RPMI8226 (cell line): ENCODE measurements at regions not wholly inside any gene's neighbourhood (a gene's known extent, or its start where the extent isn't known, plus 50 kb on each side); places are given as distances from the start of the nearest gene placed in this dataset.
"Not testable (repeated sequence)": the region's sequence is repeated elsewhere in the genome, so short reads cannot be mapped to it uniquely, and the experiment has no call there.

ENCODE experiments used
- DNase-seq: peaks from one replicate; pipeline ENCODE4 v3.0.0-alpha.2; 2015

- DNase-seq: no peak
These were observed 1661.6 kb upstream of the PCDH7 start for GRCh38 chr4:29058531-29058930.

- DNase-seq: no peak
These were observed 1653.3 kb upstream of the PCDH7 start for GRCh38 chr4:29066861-29067260.

- DNase-seq: no peak
These were observed 1646.6 kb upstream of the PCDH7 start for GRCh38 chr4:29073571-29073970.

DNA sequence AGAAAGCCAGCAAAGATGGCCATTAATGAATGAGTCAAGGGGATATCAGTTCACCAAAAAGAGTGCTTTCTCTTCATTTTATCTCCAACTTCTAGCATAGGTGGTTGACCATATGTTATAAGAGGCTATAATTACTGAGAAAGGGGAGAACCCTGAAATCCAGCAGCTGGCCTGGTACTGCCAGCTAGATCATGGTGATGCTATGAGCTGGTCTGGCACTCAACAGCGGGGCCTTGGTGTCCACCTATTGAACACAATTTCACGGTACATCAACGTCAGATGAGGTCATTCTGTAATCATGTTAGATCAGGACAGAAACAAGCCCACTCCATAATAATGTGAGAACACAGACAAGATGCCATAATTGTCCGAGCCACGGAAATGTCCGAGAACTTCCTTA lies 1644.8 kb upstream of the PCDH7 start:
- no peak for DNase-seq

DNA sequence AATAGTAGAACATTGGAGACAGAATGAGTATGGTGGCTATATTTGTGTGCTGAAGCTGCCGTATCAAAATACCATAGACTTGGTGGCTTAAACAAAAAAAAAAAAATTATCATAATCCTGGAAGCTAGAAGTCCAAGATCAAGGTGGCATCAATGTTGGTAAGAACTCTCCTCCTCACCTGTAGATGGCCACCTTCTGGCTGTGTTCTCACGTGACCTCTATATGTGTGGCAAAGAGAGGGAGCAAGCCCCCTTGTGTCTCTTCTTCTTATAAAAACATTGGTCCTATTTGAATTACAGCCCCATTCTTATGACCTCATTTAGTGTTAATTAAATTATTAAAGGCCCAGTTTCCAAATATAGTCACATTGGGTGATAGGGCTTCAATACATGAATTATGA lies 1640.9 kb upstream of the PCDH7 start:
- DNase-seq: no peak

DNA sequence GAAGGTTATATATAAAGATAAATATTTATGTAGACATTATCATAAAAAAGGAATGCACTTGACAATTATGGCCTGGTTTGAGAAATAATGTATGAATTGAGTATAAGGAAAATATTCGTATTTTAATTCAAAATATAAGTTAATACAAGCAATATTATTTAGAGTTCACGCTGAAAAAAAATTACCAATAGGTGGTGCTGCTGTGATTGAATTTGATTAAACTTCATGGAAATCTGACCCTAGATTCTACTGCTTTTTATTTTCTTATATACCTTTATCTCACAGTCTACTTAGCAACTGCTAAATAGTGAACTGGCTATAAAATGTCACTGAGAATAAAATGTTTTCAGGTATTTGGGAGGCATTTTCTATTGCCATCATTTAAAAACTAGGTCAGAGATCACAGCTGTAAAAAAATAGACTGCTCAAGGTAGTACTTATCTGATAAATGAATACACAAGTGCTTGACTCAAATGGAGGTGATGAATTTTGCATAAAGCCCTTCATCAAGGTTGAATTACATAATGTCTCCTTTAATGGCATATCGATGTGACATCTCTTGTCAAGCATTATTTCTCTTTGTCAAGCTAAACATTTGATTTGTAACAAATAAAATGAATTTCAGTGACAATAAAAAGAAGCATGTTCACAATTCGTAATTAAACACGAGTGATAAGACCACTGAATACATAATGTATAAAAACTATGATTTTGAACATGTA lies 1638.8 kb upstream of the PCDH7 start:
- no peak for DNase-seq

DNA sequence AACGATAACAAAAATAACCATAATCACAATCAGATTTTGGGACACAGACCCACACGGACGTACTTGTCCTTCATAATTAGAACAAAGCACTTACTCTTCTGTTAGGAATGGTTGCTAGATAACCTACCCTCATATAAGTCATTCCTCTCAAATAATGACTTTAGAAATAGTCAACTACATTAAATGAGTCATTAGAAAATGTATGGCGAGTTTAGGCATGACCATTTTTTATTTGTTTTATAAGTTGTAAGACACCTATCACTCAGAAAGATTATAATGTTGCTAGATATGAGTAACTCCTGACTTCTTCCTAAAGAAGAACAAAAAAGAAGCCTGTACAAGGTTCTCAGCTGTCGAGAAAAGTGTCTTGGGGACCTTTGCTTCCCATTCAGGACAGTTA lies 1637.5 kb upstream of the PCDH7 start:
- no peak for DNase-seq

DNA sequence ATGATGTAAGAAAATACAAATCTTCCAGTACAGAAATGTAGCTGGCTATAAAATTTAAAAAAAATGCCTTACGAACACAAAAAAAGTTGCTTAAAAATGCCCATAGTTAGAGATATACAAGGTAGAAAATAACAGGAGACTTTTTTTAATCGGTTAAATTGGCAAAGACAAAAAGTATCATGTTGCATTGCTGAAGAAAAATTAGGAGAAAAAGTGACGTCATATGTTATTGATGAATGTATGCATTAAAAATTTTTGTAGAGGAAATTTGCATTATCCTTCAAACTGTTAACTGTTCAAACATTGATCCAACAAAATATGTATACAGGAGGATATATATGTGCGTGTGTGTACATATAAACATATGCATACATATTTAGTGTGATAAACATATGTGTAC lies 1634.4 kb upstream of the PCDH7 start:
- DNase-seq: no peak

DNA sequence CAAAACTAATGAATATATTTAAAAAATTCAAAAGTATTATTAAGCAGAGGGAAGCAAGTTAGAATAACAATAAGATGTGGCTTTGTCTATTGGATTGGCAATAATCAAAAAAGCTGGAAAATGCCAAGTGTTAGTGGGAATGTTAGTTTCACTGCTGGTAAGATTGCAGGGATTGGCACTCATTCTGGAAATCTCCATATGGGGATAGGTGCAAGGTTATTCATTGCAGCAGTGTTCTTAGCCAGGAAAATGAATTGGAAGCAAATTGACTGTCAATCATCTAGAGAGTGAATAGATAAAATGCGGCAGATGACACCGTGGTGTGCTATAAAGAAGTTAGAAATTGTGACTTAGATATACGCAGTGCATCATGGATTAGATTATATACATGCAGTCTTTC lies 1615.5 kb upstream of the PCDH7 start:
- no peak for DNase-seq

DNA sequence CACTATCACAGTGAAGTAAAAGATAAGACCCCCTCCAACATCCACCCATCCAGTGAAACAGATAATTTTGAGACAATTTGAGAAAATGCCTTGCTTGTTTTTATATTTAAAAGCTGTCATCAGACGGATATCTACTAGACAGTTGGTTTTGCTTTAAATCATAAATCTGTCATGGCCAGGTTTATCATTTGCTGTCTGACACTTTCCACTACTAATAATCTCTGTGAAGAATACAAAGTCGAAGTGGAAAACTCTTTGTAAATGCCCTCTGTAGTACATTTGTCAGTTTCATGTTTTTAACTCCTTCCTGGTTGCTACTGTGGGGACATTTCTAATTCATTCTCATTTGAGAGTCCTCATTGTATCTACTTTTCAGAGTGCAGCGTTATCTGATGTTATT lies 1606.2 kb upstream of the PCDH7 start:
- DNase-seq: no peak

- DNase-seq: not testable (repeated sequence)
These were observed 1602.9 kb upstream of the PCDH7 start for GRCh38 chr4:29117231-29117722.

GRCh38 chr4:29121586-29121985 lies 1598.6 kb upstream of the PCDH7 start:
- DNase-seq: no peak

DNA sequence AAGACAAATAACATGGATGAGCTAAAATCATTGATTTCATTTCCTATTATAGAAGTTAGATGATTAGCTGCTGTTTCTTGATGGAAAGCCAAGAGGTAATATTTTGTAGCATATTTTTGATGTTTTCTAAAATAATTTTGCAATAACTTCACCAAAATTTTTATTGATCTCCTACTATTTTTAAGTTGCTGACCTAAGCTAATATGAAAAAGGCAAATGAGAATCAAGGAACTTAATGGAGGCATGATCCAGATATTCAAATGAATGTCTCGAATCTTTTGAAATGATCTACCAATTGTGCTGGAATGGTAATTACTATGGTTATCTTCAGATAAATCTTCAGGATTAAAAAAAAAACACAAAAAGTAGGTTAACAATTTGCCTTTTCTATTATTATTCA lies 1591.4 kb upstream of the PCDH7 start:
- no peak for DNase-seq

DNA sequence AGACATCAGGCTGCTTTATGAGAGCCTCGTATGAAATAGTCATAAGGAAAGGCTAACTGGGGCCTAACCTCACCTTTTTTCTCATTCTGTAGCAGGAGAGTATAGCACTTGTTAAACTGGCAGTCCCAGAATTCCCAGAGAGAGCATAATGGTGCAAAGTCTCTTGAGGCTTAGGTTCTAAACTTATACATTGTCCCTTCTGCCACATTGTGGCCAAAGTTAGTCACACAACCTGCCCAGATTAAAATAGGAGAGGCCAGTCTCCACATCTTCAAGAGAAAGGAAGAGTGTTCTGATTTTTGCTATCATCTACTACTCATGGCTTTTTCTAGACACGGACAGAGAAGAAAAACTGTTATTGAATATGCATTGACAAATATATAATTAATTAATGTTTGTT lies 1588.9 kb upstream of the PCDH7 start:
- no peak for DNase-seq

DNA sequence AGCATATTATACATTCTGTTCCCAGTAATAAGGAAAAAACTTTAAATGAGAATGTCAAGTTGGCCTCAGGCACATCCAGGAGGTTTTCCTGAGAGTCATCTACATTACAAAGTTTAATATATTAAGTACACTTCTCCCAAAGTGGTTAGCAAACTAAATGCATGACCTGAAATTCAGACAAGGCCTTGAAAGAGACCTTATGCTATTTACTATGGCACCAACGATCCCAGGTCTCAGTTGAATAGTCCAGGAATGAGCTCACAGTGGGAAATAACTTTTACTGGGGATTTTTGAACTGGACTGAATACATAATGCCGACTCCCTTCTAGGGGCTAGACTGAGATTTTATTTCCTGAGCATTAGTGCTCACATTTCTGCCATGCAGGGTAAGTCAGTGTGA lies 1577.5 kb upstream of the PCDH7 start:
- DNase-seq: no peak

- DNase-seq: no peak
These were observed 1568.6 kb upstream of the PCDH7 start for GRCh38 chr4:29151584-29151983.

DNA sequence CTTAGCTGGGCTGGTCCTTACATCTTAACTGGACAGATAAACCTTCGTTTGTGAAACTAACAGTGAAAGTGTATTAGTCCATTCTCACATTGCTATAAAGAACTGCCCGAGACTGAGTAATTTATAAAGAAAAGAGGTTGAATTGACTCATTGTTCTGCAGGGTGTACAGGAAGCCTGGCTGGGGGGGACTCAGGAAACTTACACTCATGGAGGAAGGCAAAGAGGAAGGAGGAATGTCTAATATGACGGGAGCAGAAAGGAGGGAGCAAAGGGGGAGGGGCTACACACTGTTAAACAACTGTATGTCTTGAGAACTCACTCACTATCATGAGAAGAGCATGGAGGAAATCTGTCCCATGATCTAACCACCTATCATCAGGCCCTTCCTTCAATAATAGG lies 1566.5 kb upstream of the PCDH7 start:
- DNase-seq: no peak

DNA sequence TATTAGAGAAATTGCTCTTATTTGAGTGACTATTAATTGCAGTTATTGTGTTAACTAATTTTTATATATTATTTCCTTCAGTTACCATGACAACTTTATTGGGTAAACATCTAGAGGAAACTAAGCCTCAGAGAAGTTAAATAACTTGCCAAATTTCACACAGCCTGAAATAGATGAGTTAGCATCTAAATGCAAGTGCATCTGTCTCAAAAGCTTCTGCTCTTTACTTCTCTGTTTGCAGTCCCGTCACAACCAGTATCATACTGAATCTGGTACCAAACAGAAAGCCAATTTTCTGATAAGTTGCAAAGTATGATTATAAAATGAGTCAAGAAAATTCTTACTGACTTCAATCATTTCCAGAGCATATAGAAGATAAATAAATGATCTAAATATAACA lies 1544.9 kb upstream of the PCDH7 start:
- no peak for DNase-seq

DNA sequence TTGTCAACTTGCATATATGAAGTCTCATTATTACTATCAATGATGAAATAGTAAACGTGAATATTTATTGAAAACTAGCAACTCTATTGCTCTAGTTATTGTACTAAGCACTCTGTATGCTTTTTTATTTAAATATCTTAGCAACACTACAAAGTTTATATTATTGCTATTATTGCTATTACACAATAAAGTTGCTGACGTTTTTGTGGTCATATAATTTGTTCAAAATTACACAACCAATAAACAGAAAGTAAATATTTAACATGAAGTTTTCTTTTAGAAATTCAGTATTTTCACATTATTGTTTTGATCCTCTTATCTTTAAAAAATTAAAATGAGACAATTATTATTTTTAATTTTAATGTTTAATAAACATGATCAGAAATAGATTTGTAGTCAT lies 1521.1 kb upstream of the PCDH7 start:
- DNase-seq: no peak

DNA sequence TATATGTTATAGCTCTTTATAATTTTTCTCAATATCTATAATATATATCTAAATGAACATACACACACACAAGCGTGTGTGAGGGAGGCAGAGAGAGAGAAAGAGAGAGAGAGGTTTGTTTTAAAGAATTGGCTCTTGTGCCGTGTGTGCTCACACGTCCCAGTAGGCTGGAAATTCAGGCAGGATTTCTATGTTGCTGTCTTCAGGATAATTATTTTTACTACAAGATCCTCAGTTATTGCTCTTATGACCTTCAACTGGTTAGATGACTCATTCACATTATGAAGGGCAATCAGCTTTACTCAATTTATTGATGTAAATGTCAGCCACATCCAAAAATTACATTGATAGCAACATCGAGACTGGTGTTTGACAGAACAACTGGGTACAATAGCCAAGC lies 1520.7 kb upstream of the PCDH7 start:
- no peak for DNase-seq

GRCh38 chr4:29213020-29213419 lies 1507.1 kb upstream of the PCDH7 start:
- DNase-seq: no peak

GRCh38 chr4:29220761-29221160 lies 1499.4 kb upstream of the PCDH7 start:
- DNase-seq: no peak

- no peak for DNase-seq
These were observed 1495.3 kb upstream of the PCDH7 start for GRCh38 chr4:29224911-29225310.

- DNase-seq: no peak
These were observed 1479.5 kb upstream of the PCDH7 start for GRCh38 chr4:29240641-29241040.

- DNase-seq: no peak
These were observed 1477.1 kb upstream of the PCDH7 start for GRCh38 chr4:29243054-29243453.
